GM19397 (cell line): ENCODE measurements at regions not wholly inside any gene's neighbourhood (a gene's known extent, or its start where the extent isn't known, plus 50 kb on each side); places are given as distances from the start of the nearest gene placed in this dataset.
A peak's percentile ranks its signal among the peaks of the same experiment; 100 is the strongest.

Source experiments
- ATAC-seq: cut with Tn5 transposase; IDR thresholded peaks from one replicate; pipeline ENCODE4 v1.9.1; 2021; ENCODE audit warnings: mild to moderate bottlenecking, moderate library complexity; ENCODE audit not compliant: unreplicated experiment

- no peak for ATAC-seq
Observed at GRCh38 chr9:19600538-19600937, 188.3 kb downstream of the SLC24A2 start.

GRCh38 chr9:19598722-19599121 is 189.9 kb downstream of the ACER2 start:
- no peak for ATAC-seq

- no peak for ATAC-seq
Observed at GRCh38 chr9:19597176-19597575, 188.4 kb downstream of the ACER2 start.

- ATAC-seq = no peak
Observed at GRCh38 chr9:19595003-19595402, 186.2 kb downstream of the ACER2 start.

- no peak for ATAC-seq
Observed at GRCh38 chr9:19587678-19588077, 178.9 kb downstream of the ACER2 start.

- ATAC-seq = no peak
Observed at GRCh38 chr9:19583890-19584289, 175.1 kb downstream of the ACER2 start.

GRCh38 chr9:19577411-19577810 is 168.6 kb downstream of the ACER2 start:
- ATAC-seq = no peak

- ATAC-seq = no peak
Observed at GRCh38 chr9:19568946-19569345, 160.1 kb downstream of the ACER2 start.

GRCh38 chr9:19564396-19565061 is 155.7 kb downstream of the ACER2 start:
- no peak for ATAC-seq

GRCh38 chr9:19555214-19555613 is 146.4 kb downstream of the ACER2 start:
- ATAC-seq = no peak

GRCh38 chr9:19554529-19554928 is 145.7 kb downstream of the ACER2 start:
- ATAC-seq = no peak

GRCh38 chr9:19553441-19553840 is 144.6 kb downstream of the ACER2 start:
- ATAC-seq = no peak

- no peak for ATAC-seq
Observed at GRCh38 chr9:19552282-19553105, 143.7 kb downstream of the ACER2 start.

GRCh38 chr9:19551124-19551929 is 142.5 kb downstream of the ACER2 start:
- peak; percentile 68 for ATAC-seq

- ATAC-seq = no peak
Observed at GRCh38 chr9:19550009-19550408, 141.2 kb downstream of the ACER2 start.

GRCh38 chr9:19533373-19533772 is 124.6 kb downstream of the ACER2 start:
- no peak for ATAC-seq

GRCh38 chr9:19527663-19528062 is 118.9 kb downstream of the ACER2 start:
- no peak for ATAC-seq

GRCh38 chr9:19522558-19522957 is 113.7 kb downstream of the ACER2 start:
- no peak for ATAC-seq

GRCh38 chr9:19521205-19521604 is 112.4 kb downstream of the ACER2 start:
- ATAC-seq = no peak

- ATAC-seq = no peak
Observed at GRCh38 chr9:19517202-19517942, 108.6 kb downstream of the ACER2 start.

- no peak for ATAC-seq
Observed at GRCh38 chr9:19516348-19516747, 107.5 kb downstream of the ACER2 start.
